Osteoblast (primary cell): ENCODE measurements at regions not wholly inside any gene's neighbourhood (a gene's known extent, or its start where the extent isn't known, plus 50 kb on each side); places are given as distances from the start of the nearest gene placed in this dataset.

Source experiments
- DNase-seq: peaks from one replicate; pipeline ENCODE4 v3.0.0; 2011; ENCODE audit warnings: low spot score, mixed read lengths; ENCODE audit not compliant: insufficient read length; ENCODE audit errors: missing footprints
- H2AFZ ChIP-seq: 2 replicates; pipeline ENCODE4 v1.6.0; 2011; ENCODE audit warnings: mild to moderate bottlenecking, low read length
- H3K27ac ChIP-seq: 2 replicates; pipeline ENCODE4 v1.5.1; 2011; ENCODE audit warnings: mild to moderate bottlenecking, low read depth, low read length, moderate library complexity
- H3K27me3 ChIP-seq: 2 replicates; pipeline ENCODE4 v1.6.0; 2012; ENCODE audit warnings: mild to moderate bottlenecking, control low read depth, inconsistent platforms, low read length, moderate library complexity; ENCODE audit not compliant: insufficient read depth
- H3K36me3 ChIP-seq: 2 replicates; pipeline ENCODE4 v1.5.1; 2011; ENCODE audit warnings: mild to moderate bottlenecking, low read length, control low read depth, moderate library complexity; ENCODE audit not compliant: insufficient read depth
- H3K4me1 ChIP-seq: 2 replicates; pipeline ENCODE4 v1.5.1; 2011; ENCODE audit warnings: mild to moderate bottlenecking, low read length, control low read depth, moderate library complexity; ENCODE audit not compliant: insufficient read depth
- H3K4me2 ChIP-seq: 2 replicates; pipeline ENCODE4 v1.6.0; 2011; ENCODE audit warnings: mild to moderate bottlenecking, low read length; ENCODE audit not compliant: insufficient read depth
- H3K4me3 ChIP-seq: fragments of 200-600 bp; sonication (generic); 3 replicates; pipeline ENCODE4 v1.5.1; 2012; ENCODE audit warnings: mild to moderate bottlenecking, low read length, inconsistent platforms; ENCODE audit not compliant: insufficient read depth
- H3K79me2 ChIP-seq: 2 replicates; pipeline ENCODE4 v1.6.0; 2012; ENCODE audit warnings: mild to moderate bottlenecking, low read length, control low read depth, inconsistent platforms; ENCODE audit not compliant: insufficient read depth
- H3K9me3 ChIP-seq: 2 replicates; pipeline ENCODE4 v1.5.1; 2011; ENCODE audit warnings: low read depth, low read length, control low read depth
- H4K20me1 ChIP-seq: 2 replicates; pipeline ENCODE4 v1.6.0; 2012; ENCODE audit warnings: mild to moderate bottlenecking, low read length, control low read depth; ENCODE audit not compliant: insufficient read depth
- TF ChIP-seq, protein P1 (sequence below): IDR thresholded peaks from 2 replicates; pipeline ENCODE4 v1.5.1; 2011; ENCODE audit warnings: mild to moderate bottlenecking, low read depth, low read length, moderate library complexity; ENCODE audit errors: extremely low read depth

DNA sequence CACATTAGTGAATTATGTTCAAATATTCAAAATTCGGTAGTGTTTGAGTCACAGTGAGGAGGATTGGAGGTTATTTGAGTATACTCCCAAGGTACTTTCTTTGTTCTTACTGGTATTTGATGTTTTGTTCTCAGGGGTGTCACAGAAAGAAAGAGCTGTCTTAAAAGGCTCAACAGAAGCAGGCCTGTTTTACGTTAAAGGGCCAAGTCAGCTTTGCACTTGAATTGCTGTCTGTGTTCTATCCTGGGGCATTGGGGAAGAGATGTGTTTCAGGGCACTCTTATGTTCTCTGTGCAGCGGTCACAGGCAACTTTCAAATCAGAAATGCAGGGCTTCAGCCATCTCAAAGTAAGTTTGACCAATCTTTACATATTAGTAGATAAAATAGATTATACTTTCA is 1113.1 kb upstream of the LCORL start:
- TF ChIP-seq, protein P1, sequence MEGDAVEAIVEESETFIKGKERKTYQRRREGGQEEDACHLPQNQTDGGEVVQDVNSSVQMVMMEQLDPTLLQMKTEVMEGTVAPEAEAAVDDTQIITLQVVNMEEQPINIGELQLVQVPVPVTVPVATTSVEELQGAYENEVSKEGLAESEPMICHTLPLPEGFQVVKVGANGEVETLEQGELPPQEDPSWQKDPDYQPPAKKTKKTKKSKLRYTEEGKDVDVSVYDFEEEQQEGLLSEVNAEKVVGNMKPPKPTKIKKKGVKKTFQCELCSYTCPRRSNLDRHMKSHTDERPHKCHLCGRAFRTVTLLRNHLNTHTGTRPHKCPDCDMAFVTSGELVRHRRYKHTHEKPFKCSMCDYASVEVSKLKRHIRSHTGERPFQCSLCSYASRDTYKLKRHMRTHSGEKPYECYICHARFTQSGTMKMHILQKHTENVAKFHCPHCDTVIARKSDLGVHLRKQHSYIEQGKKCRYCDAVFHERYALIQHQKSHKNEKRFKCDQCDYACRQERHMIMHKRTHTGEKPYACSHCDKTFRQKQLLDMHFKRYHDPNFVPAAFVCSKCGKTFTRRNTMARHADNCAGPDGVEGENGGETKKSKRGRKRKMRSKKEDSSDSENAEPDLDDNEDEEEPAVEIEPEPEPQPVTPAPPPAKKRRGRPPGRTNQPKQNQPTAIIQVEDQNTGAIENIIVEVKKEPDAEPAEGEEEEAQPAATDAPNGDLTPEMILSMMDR: no peak
- Histone ChIP-seq H3K4me2 (no peak overlapping the region), H3K27me3 (no peaks in the 10 kb centered on the region), H2AFZ (no peak overlapping the region), H3K79me2 (no peaks in the 10 kb centered on the region), H3K4me3 (no peak overlapping the region), H3K36me3 (no peaks in the 10 kb centered on the region), H3K9me3 (no peaks in the 10 kb centered on the region), H3K4me1 (no peaks in the 10 kb centered on the region), H4K20me1 (no peaks in the 10 kb centered on the region), H3K27ac (no peak overlapping the region)
- no peak for DNase-seq

DNA sequence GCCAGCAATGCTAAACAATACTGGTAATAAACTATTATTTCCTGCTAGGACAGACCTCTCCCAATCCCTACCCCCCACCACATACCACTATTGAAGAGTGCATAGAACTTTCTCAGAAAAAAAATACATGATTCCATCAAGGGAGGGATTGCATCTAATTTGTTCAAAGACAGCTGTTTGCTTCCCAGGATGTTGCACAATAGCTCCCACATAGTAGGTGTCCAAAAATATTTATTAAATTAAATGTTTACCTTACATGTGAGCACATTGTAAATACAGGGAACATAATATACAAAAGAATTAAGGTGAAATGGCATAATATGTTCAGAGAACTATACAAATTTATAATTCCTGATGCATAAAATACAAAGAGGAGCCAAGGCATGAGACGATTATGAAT is 1111.8 kb upstream of the LCORL start:
- no peak overlapping the region for H2AFZ ChIP-seq
- no peak overlapping the region for H3K4me3 ChIP-seq
- no peak overlapping the region for H3K4me2 ChIP-seq
- no peaks in the 10 kb centered on the region for H3K27me3 ChIP-seq
- no peaks in the 10 kb centered on the region for H3K9me3 ChIP-seq
- TF ChIP-seq, protein P1: no peak
- H3K27ac ChIP-seq: no peak overlapping the region
- no peaks in the 10 kb centered on the region for H3K79me2 ChIP-seq
- no peaks in the 10 kb centered on the region for H4K20me1 ChIP-seq
- no peak for DNase-seq
- no peaks in the 10 kb centered on the region for H3K36me3 ChIP-seq
- no peaks in the 10 kb centered on the region for H3K4me1 ChIP-seq

DNA sequence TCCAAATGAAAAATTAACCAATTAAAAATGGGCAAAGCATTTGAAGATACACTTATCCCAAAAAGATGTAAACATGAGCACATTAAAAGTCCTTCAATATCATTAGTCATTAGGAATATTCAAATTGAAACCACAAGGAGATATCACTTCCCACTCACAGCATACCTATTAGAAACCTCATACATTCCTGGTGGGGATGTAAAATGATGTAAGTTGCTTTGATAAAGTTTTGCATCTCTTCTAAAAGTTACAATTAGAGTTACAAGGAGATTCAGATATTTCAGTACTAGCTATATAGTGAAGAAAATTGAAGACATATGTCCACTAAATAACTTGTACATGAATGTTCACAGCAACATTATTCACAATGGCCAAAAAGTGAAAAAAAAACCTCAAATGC is 1109.3 kb upstream of the LCORL start:
- TF ChIP-seq, protein P1: no peak

DNA sequence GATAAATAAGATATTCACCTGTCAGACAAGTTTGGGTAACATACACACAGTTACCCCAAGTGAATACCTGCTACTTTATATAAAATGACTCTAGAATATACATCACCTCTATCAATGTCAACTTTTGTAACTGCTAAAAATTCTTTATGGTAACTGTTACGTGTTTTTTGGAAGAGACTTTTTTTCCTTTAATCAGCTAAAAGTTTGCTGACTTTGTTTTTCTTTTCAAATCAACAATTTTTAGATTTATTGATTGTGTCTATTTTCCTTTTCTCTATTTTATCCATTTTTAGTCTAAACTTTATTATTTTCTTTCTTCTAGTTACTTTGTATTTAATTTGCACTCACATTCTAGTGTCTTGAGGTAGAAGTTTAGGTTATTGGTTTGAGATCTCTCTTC is 1106.6 kb upstream of the LCORL start:
- no peak overlapping the region for H3K27ac ChIP-seq
- H3K79me2 ChIP-seq: no peaks in the 10 kb centered on the region
- no peaks in the 10 kb centered on the region for H3K4me1 ChIP-seq
- H3K4me3 ChIP-seq: no peak overlapping the region
- no peaks in the 10 kb centered on the region for H4K20me1 ChIP-seq
- DNase-seq: no peak
- TF ChIP-seq, protein P1: no peak
- no peak overlapping the region for H3K4me2 ChIP-seq
- H2AFZ ChIP-seq: no peak overlapping the region
- no peaks in the 10 kb centered on the region for H3K36me3 ChIP-seq
- no peaks in the 10 kb centered on the region for H3K9me3 ChIP-seq
- no peaks in the 10 kb centered on the region for H3K27me3 ChIP-seq

More for the DNA sequence above, 1109.3 kb upstream of the LCORL start:
- Histone ChIP-seq H3K27me3 (no peaks in the 10 kb centered on the region), H3K79me2 (no peaks in the 10 kb centered on the region), H3K27ac (no peak overlapping the region), H3K4me1 (no peaks in the 10 kb centered on the region), H4K20me1 (no peaks in the 10 kb centered on the region), H3K4me3 (no peak overlapping the region), H3K9me3 (no peaks in the 10 kb centered on the region), H3K4me2 (no peak overlapping the region), H3K36me3 (no peaks in the 10 kb centered on the region), H2AFZ (no peak overlapping the region)
- DNase-seq: no peak
